K562 (cell line): ENCODE measurements at regions not wholly inside any gene's neighbourhood (a gene's known extent, or its start where the extent isn't known, plus 50 kb on each side); places are given as distances from the start of the nearest gene placed in this dataset.

ENCODE experiments used
- ATF6 ChIP-seq: sonication (generic); formaldehyde crosslinking; IDR thresholded peaks from 2 replicates; pipeline ENCODE4 v1.4.0; 2020; ENCODE audit warnings: mild to moderate bottlenecking, missing genetic modification reagents
- ESRRA ChIP-seq: fragments of 450-650 bp; IDR thresholded peaks from 2 replicates; pipeline ENCODE4 v1.6.1; 2014; ENCODE audit warnings: low read depth, mild to moderate bottlenecking, moderate library complexity, borderline replicate concordance
- FOXP1 ChIP-seq: sonication (generic); formaldehyde crosslinking; IDR thresholded peaks from 2 replicates; pipeline ENCODE4 v1.8.0; 2022; ENCODE audit warnings: mild to moderate bottlenecking, missing genetic modification reagents
- HMGXB4 ChIP-seq: sonication (generic); formaldehyde crosslinking; IDR thresholded peaks from 2 replicates; pipeline ENCODE4 v1.8.1; 2023; ENCODE audit warnings: mild to moderate bottlenecking, missing genetic modification reagents
- PRDM10 ChIP-seq: fragments of 450-650 bp; IDR thresholded peaks from 2 replicates; pipeline ENCODE4 v1.6.1; 2018; ENCODE audit not compliant: partially characterized antibody
- SP2 ChIP-seq: IDR thresholded peaks from 2 replicates; pipeline ENCODE4 v1.6.1; 2011; ENCODE audit warnings: mild to moderate bottlenecking, low read depth, low read length, moderate library complexity; ENCODE audit not compliant: poor library complexity, severe bottlenecking; ENCODE audit errors: extremely low read depth
- STAT6 ChIP-seq: sonication (generic); formaldehyde crosslinking; IDR thresholded peaks from 2 replicates; pipeline ENCODE4 v1.8.1; 2023; ENCODE audit warnings: mild to moderate bottlenecking, missing genetic modification reagents

- TF ChIP-seq STAT6 (CRISPR knock-in tag) (no peak), ATF6 (CRISPR knock-in tag) (no peak), FOXP1 (CRISPR knock-in tag) (no peak), SP2 (no peak), PRDM10 (no peak), ESRRA (no peak), HMGXB4 (CRISPR knock-in tag) (no peak)
Measured at GRCh38 chr2:238574490-238575271, 148.0 kb downstream of the ASB1 start.
